PC-3 (cell line): ENCODE measurements at regions not wholly inside any gene's neighbourhood (a gene's known extent, or its start where the extent isn't known, plus 50 kb on each side); places are given as distances from the start of the nearest gene placed in this dataset.

Experiments used
- ATAC-seq: fragments of 200-7000 bp; cut with Tn5 transposase; 2 replicates; pipeline ENCODE4 v1.9.1; 2020; ENCODE audit warnings: mild to moderate bottlenecking, moderate library complexity
- BruUV-seq: library from RNA; stranded (reverse); fragments of 400-500 nt; replicated peaks from 2 replicates; lab custom pipeline; 2021; lab: Mats Ljungman, UMichigan
- CTCF ChIA-PET: fragments of 300-600 bp; sonication (Branson Sonifier 250); formaldehyde crosslinking; loops from one replicate; lab custom pipeline; 2022; ENCODE audit warnings: antibody characterized with exemption; lab: Charles Lee
- POLR2A ChIA-PET: fragments of 300-600 bp; sonication (Branson Sonifier 250); formaldehyde crosslinking; loops from one replicate; lab custom pipeline; 2022; ENCODE audit warnings: antibody characterized with exemption; ENCODE audit not compliant: unreplicated experiment; lab: Charles Lee
- DNase-seq: peaks from one replicate; pipeline ENCODE4 v3.0.0-alpha.2; 2015
- H2AFZ ChIP-seq: fragments of 300-600 bp; sonication (generic); 2 replicates; pipeline ENCODE4 v1.6.0; 2016; ENCODE audit warnings: antibody characterized with exemption, low read length
- H3F3A ChIP-seq: fragments of 300-600 bp; sonication (generic); one replicate; pipeline ENCODE4 v1.6.0; 2017; ENCODE audit warnings: antibody characterized with exemption, low read length, control low read depth, mild to moderate bottlenecking; ENCODE audit not compliant: unreplicated experiment
- H3K27ac ChIP-seq: fragments of 300-600 bp; sonication (generic); 2 replicates; pipeline ENCODE4 v1.5.1; 2016; ENCODE audit warnings: mild to moderate bottlenecking, low read length
- H3K27me3 ChIP-seq: fragments of 300-600 bp; sonication (generic); 2 replicates; pipeline ENCODE4 v1.6.1; 2016; ENCODE audit warnings: low read length, mixed read lengths
- H3K36me3 ChIP-seq: fragments of 300-600 bp; sonication (generic); 2 replicates; pipeline ENCODE4 v1.6.1; 2016; ENCODE audit warnings: low read depth, mixed run types, low read length, mixed read lengths
- H3K4me1 ChIP-seq: fragments of 300-600 bp; sonication (generic); 2 replicates; pipeline ENCODE4 v1.5.1; 2016; ENCODE audit warnings: low read length; ENCODE audit not compliant: insufficient read depth
- H3K4me2 ChIP-seq: fragments of 300-600 bp; sonication (generic); 2 replicates; pipeline ENCODE4 v1.6.0; 2016; ENCODE audit warnings: low read length
- H3K4me3 ChIP-seq: fragments of 300-600 bp; sonication (generic); 2 replicates; pipeline ENCODE4 v1.5.1; 2016; ENCODE audit warnings: mild to moderate bottlenecking, low read length, mixed read lengths
- H3K79me2 ChIP-seq: fragments of 300-600 bp; sonication (generic); 2 replicates; pipeline ENCODE4 v1.6.1; 2017; ENCODE audit warnings: low read length, mixed read lengths
- H3K9ac ChIP-seq: fragments of 300-600 bp; sonication (generic); 2 replicates; pipeline ENCODE4 v1.6.0; 2016; ENCODE audit warnings: mild to moderate bottlenecking, low read length
- H3K9me2 ChIP-seq: fragments of 300-600 bp; sonication (generic); replicated peaks from 2 replicates; pipeline ENCODE4 v1.6.1; 2016; ENCODE audit warnings: mixed run types, low read length, mixed read lengths
- H3K9me3 ChIP-seq: fragments of 300-600 bp; sonication (generic); 2 replicates; pipeline ENCODE4 v1.6.1; 2016; ENCODE audit warnings: low read length, mixed read lengths
- H4K20me1 ChIP-seq: fragments of 300-600 bp; sonication (generic); 2 replicates; pipeline ENCODE4 v1.6.1; 2016; ENCODE audit warnings: low read length, mixed read lengths
- EZH2 ChIP-seq: fragments of 300-600 bp; sonication (generic); IDR thresholded peaks from one replicate; pipeline ENCODE4 v1.6.1; 2017; ENCODE audit warnings: antibody characterized with exemption, mild to moderate bottlenecking, low read length; ENCODE audit not compliant: unreplicated experiment
- EZH2phosphoT487 ChIP-seq: fragments of 300-600 bp; sonication (generic); IDR thresholded peaks from 2 replicates; pipeline ENCODE4 v1.6.1; 2018; ENCODE audit warnings: mild to moderate bottlenecking, antibody characterized with exemption, low read length, borderline replicate concordance
- intact Hi-C: fragments of 100-400 bp; cut with micrococcal nuclease; formaldehyde crosslinking; loops from 2 replicates; pipeline ENCODE4 v1.9.0; 2023
- TF ChIP-seq, protein P1 (sequence below): fragments of 300-600 bp; sonication (generic); conservative IDR thresholded peaks from 2 replicates; pipeline ENCODE4 v1.5.1; 2017; ENCODE audit warnings: antibody characterized with exemption, low read depth, mild to moderate bottlenecking, low read length

DNA sequence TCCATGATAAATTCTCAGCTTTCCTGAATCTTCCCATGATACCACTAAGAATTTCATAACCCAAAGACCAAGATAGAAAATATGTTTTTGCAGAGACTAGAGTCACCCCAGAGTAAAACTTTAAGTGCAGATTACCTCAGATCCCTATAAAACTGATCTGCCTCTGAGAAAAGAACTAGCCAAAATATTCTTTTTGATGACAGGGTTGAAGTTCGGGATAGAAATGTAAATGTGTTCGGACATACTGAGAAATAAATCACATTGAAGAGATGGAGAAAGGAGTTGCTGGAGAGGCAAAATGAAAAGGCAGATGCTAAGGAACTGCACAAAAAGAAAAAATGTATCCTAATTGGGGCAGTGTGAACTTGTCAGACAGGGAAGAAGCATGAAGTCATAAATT lies 501.8 kb downstream of the ANKRD50 start:
- ChIA-PET POLR2A (no interaction called here), CTCF (no interaction called here)
- no peak for TF ChIP-seq EZH2phosphoT487
- TF ChIP-seq, protein P1, sequence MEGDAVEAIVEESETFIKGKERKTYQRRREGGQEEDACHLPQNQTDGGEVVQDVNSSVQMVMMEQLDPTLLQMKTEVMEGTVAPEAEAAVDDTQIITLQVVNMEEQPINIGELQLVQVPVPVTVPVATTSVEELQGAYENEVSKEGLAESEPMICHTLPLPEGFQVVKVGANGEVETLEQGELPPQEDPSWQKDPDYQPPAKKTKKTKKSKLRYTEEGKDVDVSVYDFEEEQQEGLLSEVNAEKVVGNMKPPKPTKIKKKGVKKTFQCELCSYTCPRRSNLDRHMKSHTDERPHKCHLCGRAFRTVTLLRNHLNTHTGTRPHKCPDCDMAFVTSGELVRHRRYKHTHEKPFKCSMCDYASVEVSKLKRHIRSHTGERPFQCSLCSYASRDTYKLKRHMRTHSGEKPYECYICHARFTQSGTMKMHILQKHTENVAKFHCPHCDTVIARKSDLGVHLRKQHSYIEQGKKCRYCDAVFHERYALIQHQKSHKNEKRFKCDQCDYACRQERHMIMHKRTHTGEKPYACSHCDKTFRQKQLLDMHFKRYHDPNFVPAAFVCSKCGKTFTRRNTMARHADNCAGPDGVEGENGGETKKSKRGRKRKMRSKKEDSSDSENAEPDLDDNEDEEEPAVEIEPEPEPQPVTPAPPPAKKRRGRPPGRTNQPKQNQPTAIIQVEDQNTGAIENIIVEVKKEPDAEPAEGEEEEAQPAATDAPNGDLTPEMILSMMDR = no peak
- no peak for TF ChIP-seq EZH2
- intact Hi-C loops = no loop called here
- DNase-seq (no peak), ATAC-seq (no peak)
- Histone ChIP-seq H3K79me2 (no peaks in the 10 kb centered on the region), H3K27me3 (no peaks in the 10 kb centered on the region), H3K36me3 (no peaks in the 10 kb centered on the region), H4K20me1 (no peaks in the 10 kb centered on the region), H3K4me2 (no peak overlapping the region), H3F3A (peaks cover 3% of the 10 kb centered on the region), H3K9me2 (no peaks in the 10 kb centered on the region), H3K4me3 (no peak overlapping the region), H3K27ac (no peak overlapping the region), H2AFZ (no peak overlapping the region), H3K9ac (no peak overlapping the region), H3K9me3 (no peaks in the 10 kb centered on the region), H3K4me1 (peaks cover 19% of the 10 kb centered on the region)
- BruUV-seq = no TSS peak

DNA sequence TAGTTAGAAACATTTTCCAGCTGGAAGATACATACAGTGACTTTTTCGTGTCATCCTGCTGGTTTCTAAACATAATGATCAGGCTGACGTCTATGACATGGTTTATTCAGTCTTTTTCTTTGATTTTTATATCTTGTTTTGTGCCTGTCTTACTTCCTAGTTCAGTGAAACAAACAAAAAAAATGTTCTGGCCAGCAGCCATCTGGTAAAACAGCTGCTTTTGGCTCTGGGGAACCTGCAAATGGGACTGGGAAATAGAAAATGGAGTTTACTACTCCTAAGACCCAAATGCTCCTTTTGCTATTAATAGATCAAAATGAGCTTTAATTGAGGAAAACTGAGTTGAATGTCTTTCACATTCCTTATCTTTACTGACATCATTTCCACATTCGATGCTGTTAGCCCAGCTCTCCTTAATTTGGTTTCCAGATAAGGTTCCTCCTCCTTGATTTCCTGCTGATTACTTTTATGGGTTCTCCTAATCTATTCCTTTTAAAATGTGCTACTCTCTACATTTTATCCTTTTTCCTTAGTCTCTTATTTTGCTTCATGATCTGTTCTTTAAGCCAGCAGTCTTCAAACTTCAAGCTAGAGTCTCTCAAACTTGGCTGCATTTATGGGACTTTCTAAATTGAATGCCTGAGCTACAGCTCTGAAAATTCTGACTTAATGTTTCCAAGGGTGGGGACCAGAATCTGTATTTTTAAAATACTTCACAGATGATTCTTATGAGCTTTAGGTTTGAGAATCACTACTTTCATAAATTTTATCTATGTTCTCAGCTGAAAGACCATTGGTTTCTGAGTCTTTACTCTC lies 499.5 kb downstream of the ANKRD50 start:
- Histone ChIP-seq H3F3A (no peaks in the 10 kb centered on the region), H3K4me3 (no peak overlapping the region), H3K27ac (no peak overlapping the region), H3K4me2 (no peak overlapping the region), H2AFZ (no peak overlapping the region), H3K79me2 (no peaks in the 10 kb centered on the region), H3K27me3 (no peaks in the 10 kb centered on the region), H3K9me2 (no peaks in the 10 kb centered on the region), H3K36me3 (no peaks in the 10 kb centered on the region), H3K9ac (no peak overlapping the region), H3K4me1 (no peaks in the 10 kb centered on the region), H3K9me3 (no peaks in the 10 kb centered on the region), H4K20me1 (no peaks in the 10 kb centered on the region)
- POLR2A ChIA-PET = no interaction called here
- CTCF ChIA-PET = no interaction called here
- intact Hi-C loops = no loop called here
- DNase-seq (no peak), ATAC-seq (no peak)
- TF ChIP-seq EZH2phosphoT487 (no peak), EZH2 (no peak)
- TF ChIP-seq, protein P1 = no peak
- no TSS peak for BruUV-seq

DNA sequence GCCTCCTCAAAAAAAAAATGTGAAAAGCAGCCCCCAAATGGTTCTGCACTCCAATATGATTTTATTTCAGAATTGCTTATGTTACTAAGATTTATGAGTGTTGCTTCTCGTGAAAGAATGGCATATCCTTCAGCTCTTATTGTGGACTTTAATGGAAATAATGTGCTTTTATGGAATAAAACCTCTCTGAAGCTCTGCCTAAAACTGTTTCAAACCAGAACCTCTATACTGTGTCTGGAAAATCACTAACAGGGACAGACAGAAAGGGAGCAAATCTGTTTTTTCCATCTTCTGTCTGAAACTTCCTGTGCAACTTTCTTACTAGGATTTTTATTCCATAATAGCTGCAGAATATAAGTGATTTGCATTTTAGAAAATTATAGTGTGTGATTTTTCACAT lies 493.1 kb downstream of the ANKRD50 start:
- no peaks in the 10 kb centered on the region for H3K4me1 ChIP-seq
- no peak overlapping the region for H3K4me3 ChIP-seq
- no peaks in the 10 kb centered on the region for H3K36me3 ChIP-seq
- intact Hi-C loops = no loop called here
- H3F3A ChIP-seq = no peaks in the 10 kb centered on the region
- no TSS peak for BruUV-seq
- no peaks in the 10 kb centered on the region for H3K27me3 ChIP-seq
- no peaks in the 10 kb centered on the region for H4K20me1 ChIP-seq
- H2AFZ ChIP-seq = no peak overlapping the region
- no peaks in the 10 kb centered on the region for H3K9me2 ChIP-seq
- H3K9ac ChIP-seq = no peak overlapping the region
- H3K9me3 ChIP-seq = no peaks in the 10 kb centered on the region
- TF ChIP-seq, protein P1 = no peak
- TF ChIP-seq EZH2phosphoT487 (no peak), EZH2 (no peak)
- H3K4me2 ChIP-seq = no peak overlapping the region
- no peak overlapping the region for H3K27ac ChIP-seq
- ChIA-PET POLR2A (no interaction called here), CTCF (no interaction called here)
- H3K79me2 ChIP-seq = no peaks in the 10 kb centered on the region
- DNase-seq (no peak), ATAC-seq (no peak)
